B cell (primary cell): ENCODE measurements at regions not wholly inside any gene's neighbourhood (a gene's known extent, or its start where the extent isn't known, plus 50 kb on each side); places are given as distances from the start of the nearest gene placed in this dataset.

Experiments
- CTCF ChIP-seq: fragments of 200-600 bp; IDR thresholded peaks from one replicate; pipeline ENCODE4 v1.8.0; 2022; ENCODE audit warnings: antibody characterized with exemption, mild to moderate bottlenecking
- EZH2 ChIP-seq: IDR thresholded peaks from 2 replicates; pipeline ENCODE4 v1.6.1; 2012; ENCODE audit warnings: borderline replicate concordance, low read depth, mild to moderate bottlenecking, moderate library complexity, low read length; ENCODE audit not compliant: insufficient read depth, poor library complexity, severe bottlenecking

GRCh38 chr21:16667395-16667794, 845.4 kb upstream of the CXADR start:
- TF ChIP-seq CTCF (no peak), EZH2 (no peak)
